ENCODE measurements at regions not wholly inside any gene's neighbourhood (a gene's known extent, or its start where the extent isn't known, plus 50 kb on each side); places are given as distances from the start of the nearest gene placed in this dataset.

DNA sequence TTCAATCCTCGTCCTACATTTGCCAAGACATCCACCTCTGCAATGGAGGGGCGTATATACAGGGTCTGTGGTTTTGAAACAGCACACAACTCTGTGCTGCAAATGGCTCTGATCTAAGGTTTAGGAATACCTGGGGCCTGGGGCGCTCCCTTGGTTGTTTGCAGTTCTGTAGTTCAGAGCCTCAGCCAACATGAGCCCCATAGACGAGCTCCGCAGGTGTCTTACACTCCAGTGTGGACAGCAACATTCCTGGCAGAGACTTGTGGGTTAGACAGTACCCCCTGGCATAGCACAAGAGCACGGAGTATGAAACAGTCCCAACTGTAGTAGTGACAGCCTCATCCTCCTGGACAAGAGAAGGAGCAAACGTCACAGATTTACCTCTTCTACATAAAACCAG is 120.3 kb upstream of the BARHL2 start:
- TF ChIP-seq, protein P1, sequence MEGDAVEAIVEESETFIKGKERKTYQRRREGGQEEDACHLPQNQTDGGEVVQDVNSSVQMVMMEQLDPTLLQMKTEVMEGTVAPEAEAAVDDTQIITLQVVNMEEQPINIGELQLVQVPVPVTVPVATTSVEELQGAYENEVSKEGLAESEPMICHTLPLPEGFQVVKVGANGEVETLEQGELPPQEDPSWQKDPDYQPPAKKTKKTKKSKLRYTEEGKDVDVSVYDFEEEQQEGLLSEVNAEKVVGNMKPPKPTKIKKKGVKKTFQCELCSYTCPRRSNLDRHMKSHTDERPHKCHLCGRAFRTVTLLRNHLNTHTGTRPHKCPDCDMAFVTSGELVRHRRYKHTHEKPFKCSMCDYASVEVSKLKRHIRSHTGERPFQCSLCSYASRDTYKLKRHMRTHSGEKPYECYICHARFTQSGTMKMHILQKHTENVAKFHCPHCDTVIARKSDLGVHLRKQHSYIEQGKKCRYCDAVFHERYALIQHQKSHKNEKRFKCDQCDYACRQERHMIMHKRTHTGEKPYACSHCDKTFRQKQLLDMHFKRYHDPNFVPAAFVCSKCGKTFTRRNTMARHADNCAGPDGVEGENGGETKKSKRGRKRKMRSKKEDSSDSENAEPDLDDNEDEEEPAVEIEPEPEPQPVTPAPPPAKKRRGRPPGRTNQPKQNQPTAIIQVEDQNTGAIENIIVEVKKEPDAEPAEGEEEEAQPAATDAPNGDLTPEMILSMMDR (IDR thresholded peaks at IDR 0.05 in 2 of 3, conservative IDR thresholded peaks at IDR 0.05 in 1 of 3; ENCODE audit: control insufficient read depth in 2 of 3, extremely low read depth in 1 of 3, insufficient read depth in 1 of 3, low read depth in 3 of 3, low read length in 3 of 3) = no peak
- TF ChIP-seq RAD21 (IDR thresholded peaks at IDR 0.05; ENCODE audit: insufficient read depth, low read depth, low read length) (no peak), YY1 (IDR thresholded peaks at IDR 0.05; ENCODE audit: low read depth, low read length) (no peak), HDGF (IDR thresholded peaks at IDR 0.05) (no peak), ZNF274 (IDR thresholded peaks at IDR 0.05; ENCODE audit: insufficient read depth, insufficient read length) (no peak), CEBPB (IDR thresholded peaks at IDR 0.05; ENCODE audit: borderline replicate concordance in 1 of 2, low read depth in 2 of 2, low read length in 2 of 2) (no peak), KDM1A (IDR thresholded peaks at IDR 0.05; ENCODE audit: borderline replicate concordance) (no peak)
- TF ChIP-seq, protein P2, sequence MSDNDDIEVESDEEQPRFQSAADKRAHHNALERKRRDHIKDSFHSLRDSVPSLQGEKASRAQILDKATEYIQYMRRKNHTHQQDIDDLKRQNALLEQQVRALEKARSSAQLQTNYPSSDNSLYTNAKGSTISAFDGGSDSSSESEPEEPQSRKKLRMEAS (IDR thresholded peaks at IDR 0.05; ENCODE audit: low read depth, low read length) = no peak
